ENCODE measurements at regions not wholly inside any gene's neighbourhood (a gene's known extent, or its start where the extent isn't known, plus 50 kb on each side); places are given as distances from the start of the nearest gene placed in this dataset.

DNA sequence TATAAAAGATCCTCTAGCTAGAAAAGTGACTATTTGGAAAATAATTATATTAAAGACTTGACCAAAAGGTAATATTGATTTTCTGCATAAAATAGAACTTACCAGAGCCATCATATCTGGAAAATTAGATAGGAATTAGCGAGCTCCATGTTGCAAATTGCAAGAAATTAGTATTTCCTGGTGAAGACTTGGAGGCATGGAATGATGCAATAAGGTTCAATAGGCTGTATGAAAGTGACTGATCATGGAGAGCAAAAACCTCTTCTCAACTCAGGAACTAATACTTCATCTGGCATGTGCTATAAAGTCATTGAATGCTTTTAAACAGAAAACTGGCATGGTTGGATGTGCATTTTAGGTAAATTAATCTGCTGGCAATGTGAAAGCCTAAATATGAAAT lies 66.3 kb upstream of the UFM1 start:
- H4K20me1 ChIP-seq (ENCODE audit: insufficient read depth, low read length) = no peaks in the 10 kb centered on the region
- H3K27ac ChIP-seq (ENCODE audit: low read depth, low read length, poor library complexity, severe bottlenecking) = no peak overlapping the region
- H3K4me1 ChIP-seq (ENCODE audit: insufficient read depth, low read length, poor library complexity, severe bottlenecking) = no peaks in the 10 kb centered on the region
- H3K79me2 ChIP-seq (ENCODE audit: insufficient read depth, low read depth, low read length) = no peaks in the 10 kb centered on the region
- intact Hi-C loops (cut with micrococcal nuclease; ENCODE audit: unreplicated experiment) = no loop called here
- no peak for DNase-seq (ENCODE audit: low spot score)
- no peaks in the 10 kb centered on the region for H3K9me3 ChIP-seq (ENCODE audit: low read length)
- H2AFZ ChIP-seq (ENCODE audit: low read length) = no peak overlapping the region
- H3K36me3 ChIP-seq (ENCODE audit: insufficient read depth, low read length) = no peaks in the 10 kb centered on the region
- TF ChIP-seq, protein P1, sequence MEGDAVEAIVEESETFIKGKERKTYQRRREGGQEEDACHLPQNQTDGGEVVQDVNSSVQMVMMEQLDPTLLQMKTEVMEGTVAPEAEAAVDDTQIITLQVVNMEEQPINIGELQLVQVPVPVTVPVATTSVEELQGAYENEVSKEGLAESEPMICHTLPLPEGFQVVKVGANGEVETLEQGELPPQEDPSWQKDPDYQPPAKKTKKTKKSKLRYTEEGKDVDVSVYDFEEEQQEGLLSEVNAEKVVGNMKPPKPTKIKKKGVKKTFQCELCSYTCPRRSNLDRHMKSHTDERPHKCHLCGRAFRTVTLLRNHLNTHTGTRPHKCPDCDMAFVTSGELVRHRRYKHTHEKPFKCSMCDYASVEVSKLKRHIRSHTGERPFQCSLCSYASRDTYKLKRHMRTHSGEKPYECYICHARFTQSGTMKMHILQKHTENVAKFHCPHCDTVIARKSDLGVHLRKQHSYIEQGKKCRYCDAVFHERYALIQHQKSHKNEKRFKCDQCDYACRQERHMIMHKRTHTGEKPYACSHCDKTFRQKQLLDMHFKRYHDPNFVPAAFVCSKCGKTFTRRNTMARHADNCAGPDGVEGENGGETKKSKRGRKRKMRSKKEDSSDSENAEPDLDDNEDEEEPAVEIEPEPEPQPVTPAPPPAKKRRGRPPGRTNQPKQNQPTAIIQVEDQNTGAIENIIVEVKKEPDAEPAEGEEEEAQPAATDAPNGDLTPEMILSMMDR (conservative IDR thresholded peaks at IDR 0.05; ENCODE audit: low read length) = no peak
- no peak for TF ChIP-seq EZH2phosphoT487 (IDR thresholded peaks at IDR 0.05; ENCODE audit: borderline replicate concordance, low read depth, low read length)
- BruUV-seq (replicated peaks) = no TSS peak
- no peaks in the 10 kb centered on the region for H3K9me2 ChIP-seq (ENCODE audit: insufficient read depth, low read length)
- H3K4me3 ChIP-seq (ENCODE audit: low read depth, low read length, poor library complexity, severe bottlenecking) = no peak overlapping the region
- ChIA-PET POLR2A (no interaction called here), CTCF (ENCODE audit: unreplicated experiment) (no interaction called here)
- no peak overlapping the region for H3K4me2 ChIP-seq (ENCODE audit: low read length)

DNA sequence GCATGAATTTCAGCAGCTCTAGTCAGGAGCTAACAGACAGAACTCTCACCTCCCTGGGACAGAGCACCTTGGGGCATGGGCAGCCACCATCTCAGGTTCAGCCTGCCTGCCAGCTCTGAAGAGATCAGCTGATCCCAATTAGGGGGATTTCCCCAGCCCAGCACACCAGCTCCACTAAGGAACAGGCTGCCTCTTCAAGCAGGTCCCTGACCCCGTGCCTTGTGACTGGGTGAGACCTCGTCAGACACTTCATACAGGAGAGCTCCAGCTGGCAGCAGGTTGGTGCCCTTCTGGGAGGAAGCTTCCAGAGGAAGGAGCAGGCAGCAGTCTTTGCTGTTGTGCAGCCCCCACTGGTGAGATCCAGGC lies 84.5 kb upstream of the UFM1 start:
- no peaks in the 10 kb centered on the region for H4K20me1 ChIP-seq (ENCODE audit: insufficient read depth, low read length)
- CTCF ChIA-PET (ENCODE audit: unreplicated experiment) = no interaction called here
- H3K9me3 ChIP-seq (ENCODE audit: low read length) = no peaks in the 10 kb centered on the region
- H3K36me3 ChIP-seq (ENCODE audit: insufficient read depth, low read length) = no peaks in the 10 kb centered on the region
- H3K4me1 ChIP-seq (ENCODE audit: insufficient read depth, low read length, poor library complexity, severe bottlenecking) = no peaks in the 10 kb centered on the region
- no peak overlapping the region for H3K4me2 ChIP-seq (ENCODE audit: low read length)
- H3K9me2 ChIP-seq (ENCODE audit: insufficient read depth, low read length) = no peaks in the 10 kb centered on the region
- POLR2A ChIA-PET = no interaction called here
- H2AFZ ChIP-seq (ENCODE audit: low read length) = no peak overlapping the region
- no peak overlapping the region for H3K27ac ChIP-seq (ENCODE audit: low read depth, low read length, poor library complexity, severe bottlenecking)
- intact Hi-C loops (cut with micrococcal nuclease; ENCODE audit: unreplicated experiment) = no loop called here
- BruUV-seq (replicated peaks) = no TSS peak
- TF ChIP-seq EZH2phosphoT487 (IDR thresholded peaks at IDR 0.05; ENCODE audit: borderline replicate concordance, low read depth, low read length) = no peak
- TF ChIP-seq, protein P1 (conservative IDR thresholded peaks at IDR 0.05; ENCODE audit: low read length) = no peak
- H3K79me2 ChIP-seq (ENCODE audit: insufficient read depth, low read depth, low read length) = no peaks in the 10 kb centered on the region
- no peak for DNase-seq (ENCODE audit: low spot score)
- H3K4me3 ChIP-seq (ENCODE audit: low read depth, low read length, poor library complexity, severe bottlenecking) = no peak overlapping the region

DNA sequence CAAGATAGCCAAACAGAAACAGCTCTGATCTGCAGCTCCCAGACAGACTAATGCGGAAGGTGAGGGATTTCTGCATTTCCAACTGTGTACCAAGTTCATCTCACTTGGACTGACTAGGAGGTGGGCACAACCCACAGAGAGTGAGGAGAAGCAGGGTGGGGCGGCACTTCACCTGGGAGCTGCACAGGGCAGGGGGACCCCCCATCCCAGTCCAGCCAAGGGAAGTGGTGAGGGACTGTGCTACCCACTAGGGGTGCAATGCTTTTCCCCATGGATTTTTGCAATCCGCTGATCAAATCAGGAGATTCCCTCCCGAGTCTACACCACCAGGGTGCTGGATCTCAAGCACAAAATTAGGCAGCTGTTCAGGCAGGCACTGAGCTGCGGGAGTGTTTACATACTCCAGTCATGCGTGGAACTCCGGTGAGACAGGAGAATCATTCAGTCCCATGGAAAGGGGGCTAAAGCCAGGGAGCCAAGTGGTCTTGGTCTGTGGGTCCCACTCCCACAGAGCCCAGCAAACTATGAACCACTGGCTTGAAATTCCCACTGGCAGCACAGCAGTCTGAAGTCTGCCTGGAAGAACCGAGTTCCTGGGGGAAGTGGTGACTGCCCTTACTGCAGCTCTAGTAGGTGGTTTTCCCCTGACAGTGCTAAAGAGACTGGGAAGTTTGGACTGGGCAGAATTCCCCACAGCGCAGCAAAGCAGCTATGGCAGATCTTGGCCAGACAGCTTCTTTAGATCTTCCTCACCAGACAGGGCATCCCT lies 85.1 kb upstream of the UFM1 start:
- no peaks in the 10 kb centered on the region for H3K9me2 ChIP-seq (ENCODE audit: insufficient read depth, low read length)
- no peaks in the 10 kb centered on the region for H3K9me3 ChIP-seq (ENCODE audit: low read length)
- no TSS peak for BruUV-seq (replicated peaks)
- no peaks in the 10 kb centered on the region for H3K4me1 ChIP-seq (ENCODE audit: insufficient read depth, low read length, poor library complexity, severe bottlenecking)
- no peaks in the 10 kb centered on the region for H3K36me3 ChIP-seq (ENCODE audit: insufficient read depth, low read length)
- no peak overlapping the region for H3K4me2 ChIP-seq (ENCODE audit: low read length)
- no peak for DNase-seq (ENCODE audit: low spot score)
- no peak for TF ChIP-seq EZH2phosphoT487 (IDR thresholded peaks at IDR 0.05; ENCODE audit: borderline replicate concordance, low read depth, low read length)
- TF ChIP-seq, protein P1 (conservative IDR thresholded peaks at IDR 0.05; ENCODE audit: low read length) = no peak
- H3K4me3 ChIP-seq (ENCODE audit: low read depth, low read length, poor library complexity, severe bottlenecking) = no peak overlapping the region
- H3K79me2 ChIP-seq (ENCODE audit: insufficient read depth, low read depth, low read length) = no peaks in the 10 kb centered on the region
- intact Hi-C loops (cut with micrococcal nuclease; ENCODE audit: unreplicated experiment) = no loop called here
- H3K27ac ChIP-seq (ENCODE audit: low read depth, low read length, poor library complexity, severe bottlenecking) = no peak overlapping the region
- no peak overlapping the region for H2AFZ ChIP-seq (ENCODE audit: low read length)
- no peaks in the 10 kb centered on the region for H4K20me1 ChIP-seq (ENCODE audit: insufficient read depth, low read length)
- POLR2A ChIA-PET = no interaction called here
- CTCF ChIA-PET (ENCODE audit: unreplicated experiment) = no interaction called here

All from OCI-LY7 (cell line).